ENCODE measurements at regions not wholly inside any gene's neighbourhood (a gene's known extent, or its start where the extent isn't known, plus 50 kb on each side); places are given as distances from the start of the nearest gene placed in this dataset.

GRCh38 chr14:44279357-44279756, 227.7 kb downstream of the FSCB start:
- H3K4me3 ChIP-seq (ENCODE audit: low read depth, low read length) = no peak overlapping the region
- TF ChIP-seq, protein P1, sequence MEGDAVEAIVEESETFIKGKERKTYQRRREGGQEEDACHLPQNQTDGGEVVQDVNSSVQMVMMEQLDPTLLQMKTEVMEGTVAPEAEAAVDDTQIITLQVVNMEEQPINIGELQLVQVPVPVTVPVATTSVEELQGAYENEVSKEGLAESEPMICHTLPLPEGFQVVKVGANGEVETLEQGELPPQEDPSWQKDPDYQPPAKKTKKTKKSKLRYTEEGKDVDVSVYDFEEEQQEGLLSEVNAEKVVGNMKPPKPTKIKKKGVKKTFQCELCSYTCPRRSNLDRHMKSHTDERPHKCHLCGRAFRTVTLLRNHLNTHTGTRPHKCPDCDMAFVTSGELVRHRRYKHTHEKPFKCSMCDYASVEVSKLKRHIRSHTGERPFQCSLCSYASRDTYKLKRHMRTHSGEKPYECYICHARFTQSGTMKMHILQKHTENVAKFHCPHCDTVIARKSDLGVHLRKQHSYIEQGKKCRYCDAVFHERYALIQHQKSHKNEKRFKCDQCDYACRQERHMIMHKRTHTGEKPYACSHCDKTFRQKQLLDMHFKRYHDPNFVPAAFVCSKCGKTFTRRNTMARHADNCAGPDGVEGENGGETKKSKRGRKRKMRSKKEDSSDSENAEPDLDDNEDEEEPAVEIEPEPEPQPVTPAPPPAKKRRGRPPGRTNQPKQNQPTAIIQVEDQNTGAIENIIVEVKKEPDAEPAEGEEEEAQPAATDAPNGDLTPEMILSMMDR (IDR thresholded peaks at IDR 0.05; ENCODE audit: low read depth, low read length) = no peak

DNA sequence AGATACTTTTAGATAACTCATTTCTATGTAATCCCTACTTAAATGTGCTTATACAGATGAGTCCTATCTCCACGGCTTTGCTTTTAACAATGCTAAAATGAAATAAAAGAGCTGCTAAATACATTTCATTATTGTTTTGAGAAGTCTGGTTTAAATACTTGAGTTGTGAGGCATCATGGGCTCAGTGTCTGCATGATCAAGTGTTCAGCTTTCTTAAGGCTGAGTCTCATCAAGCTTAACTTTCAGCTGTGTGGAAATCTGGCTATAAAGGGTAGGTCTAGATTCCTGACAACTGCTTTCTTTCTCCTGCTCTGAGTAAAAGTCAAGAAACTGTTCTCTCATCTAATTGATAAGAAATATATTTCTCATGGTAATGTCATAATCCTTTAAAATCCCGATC, 235.4 kb downstream of the FSCB start:
- TF ChIP-seq, protein P1 (IDR thresholded peaks at IDR 0.05; ENCODE audit: low read depth, low read length) = no peak

DNA sequence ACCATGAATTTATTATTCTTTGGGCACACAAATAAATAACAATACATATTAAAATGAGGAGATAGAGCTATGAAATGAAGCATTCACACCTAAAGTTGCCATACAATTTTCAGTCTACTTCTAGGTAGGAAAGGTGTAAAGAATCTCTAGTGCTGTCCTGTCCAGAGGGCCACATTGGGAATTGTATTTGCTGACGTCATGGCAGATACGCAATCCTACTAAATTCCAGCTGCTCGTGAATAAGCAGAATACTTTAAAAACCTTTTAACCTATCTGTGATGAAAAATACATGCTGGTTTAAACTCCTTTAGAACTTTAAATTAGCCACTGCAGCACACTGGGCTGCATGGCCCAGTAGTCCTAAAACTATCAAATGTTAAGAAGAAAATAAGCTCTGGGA, 236.1 kb downstream of the FSCB start:
- TF ChIP-seq, protein P1 (IDR thresholded peaks at IDR 0.05; ENCODE audit: low read depth, low read length) = no peak
- H3K4me3 ChIP-seq (ENCODE audit: low read depth, low read length) = no peak overlapping the region

More for the DNA sequence above, 235.4 kb downstream of the FSCB start:
- H3K4me3 ChIP-seq (ENCODE audit: low read depth, low read length) = no peak overlapping the region

DNA sequence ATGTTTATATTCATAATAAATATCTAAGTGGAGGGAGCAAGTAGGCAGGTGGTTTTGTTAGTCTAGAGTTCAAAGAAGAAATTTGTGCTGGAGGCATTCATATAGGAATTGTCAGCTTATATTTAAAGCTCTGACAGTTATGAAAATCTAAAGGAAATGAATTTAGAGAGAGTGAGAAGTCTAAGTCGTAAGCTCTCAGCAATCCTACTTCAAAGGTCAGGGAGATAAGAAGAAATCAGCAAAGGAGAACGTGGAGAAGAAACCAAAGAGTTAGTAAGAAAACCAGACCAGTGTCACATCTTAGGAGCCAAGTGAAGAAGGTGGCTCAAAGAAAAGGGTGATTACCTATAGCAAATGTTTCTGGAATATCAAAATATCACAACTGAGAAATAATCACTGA, 241.8 kb downstream of the FSCB start:
- TF ChIP-seq, protein P1 (IDR thresholded peaks at IDR 0.05; ENCODE audit: low read depth, low read length) = no peak
- H3K4me3 ChIP-seq (ENCODE audit: low read depth, low read length) = no peak overlapping the region

DNA sequence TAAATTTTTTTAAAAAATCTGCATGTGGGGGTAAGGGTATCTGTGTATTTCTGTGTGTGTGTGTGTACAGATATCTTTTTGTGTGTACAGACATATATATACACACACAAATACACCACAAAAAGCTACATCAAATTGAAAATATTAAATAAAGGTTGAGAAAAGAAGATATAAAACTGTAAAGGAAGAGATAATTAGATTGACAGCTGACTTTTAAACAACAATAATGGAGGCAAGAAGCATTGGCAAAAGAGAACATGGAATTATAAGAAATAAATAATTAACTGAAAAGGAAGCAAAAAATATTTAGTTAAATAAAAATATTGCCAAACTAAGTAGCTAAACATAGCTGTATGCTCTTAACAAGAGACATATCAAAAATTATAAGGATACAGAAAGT, 291.4 kb downstream of the FSCB start:
- TF ChIP-seq, protein P1 (IDR thresholded peaks at IDR 0.05; ENCODE audit: low read depth, low read length) = no peak

DNA sequence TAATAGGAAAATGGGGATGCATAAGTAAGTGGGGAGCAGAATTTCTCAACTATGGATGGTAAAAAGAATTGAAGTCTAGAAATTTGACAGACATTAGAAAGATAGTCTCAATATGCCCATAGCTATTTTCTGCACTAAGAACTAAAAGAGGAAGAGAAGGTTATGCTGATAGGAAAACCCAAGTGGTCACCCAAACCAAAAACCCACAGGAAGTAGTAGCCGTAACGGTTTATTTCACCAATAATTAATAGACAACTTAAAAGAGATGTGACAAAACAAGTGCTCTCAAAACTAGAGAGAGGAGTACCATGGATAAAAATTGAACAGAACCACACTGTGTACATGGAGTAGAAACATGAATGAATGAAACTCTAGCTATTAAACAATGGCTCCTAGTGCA, 295.4 kb downstream of the FSCB start:
- TF ChIP-seq, protein P1 (IDR thresholded peaks at IDR 0.05; ENCODE audit: low read depth, low read length) = no peak
- no peak overlapping the region for H3K4me3 ChIP-seq (ENCODE audit: low read depth, low read length)

More for the DNA sequence above, 291.4 kb downstream of the FSCB start:
- no peak overlapping the region for H3K4me3 ChIP-seq (ENCODE audit: low read depth, low read length)

DNA sequence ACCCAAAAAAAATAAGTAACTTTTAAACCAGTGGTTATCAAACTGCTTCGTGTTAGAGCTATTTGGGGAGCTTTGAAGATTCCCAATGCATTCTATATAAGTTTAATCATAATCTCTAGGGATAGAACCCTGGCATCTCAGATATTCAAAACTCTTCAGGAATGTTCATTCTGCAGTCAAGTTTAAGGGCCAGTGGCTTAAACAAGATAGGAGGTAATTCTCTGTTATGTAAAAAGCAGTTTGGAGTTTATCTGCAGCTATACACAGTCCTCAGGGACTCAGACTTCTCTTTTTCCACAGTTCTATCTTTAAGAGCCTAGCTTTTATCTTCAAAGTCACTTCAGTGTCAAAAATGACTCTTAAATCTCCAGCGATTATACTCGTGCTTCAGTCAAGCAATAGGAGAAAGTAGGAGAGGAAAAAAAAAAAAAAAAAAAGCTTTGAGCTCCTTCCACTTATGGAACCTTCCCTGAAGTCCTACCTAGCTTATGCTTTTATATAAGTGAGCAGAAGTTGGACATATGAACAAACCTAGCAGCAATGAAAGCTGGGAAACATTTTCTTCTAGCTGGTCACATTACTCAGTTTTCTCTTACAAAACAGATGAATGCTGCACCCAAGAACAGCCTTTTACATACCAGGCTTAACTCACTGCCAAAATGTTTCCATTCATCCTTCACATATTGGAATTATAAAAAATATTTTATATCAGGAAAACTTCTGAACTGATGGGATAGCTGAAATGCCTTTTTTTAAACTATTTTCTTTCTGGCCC, 302.8 kb downstream of the FSCB start:
- TF ChIP-seq, protein P1 (IDR thresholded peaks at IDR 0.05; ENCODE audit: low read depth, low read length) = no peak
- no peak overlapping the region for H3K4me3 ChIP-seq (ENCODE audit: low read depth, low read length)

All from WI38 (cell line).